MG63 (cell line): ENCODE measurements at regions not wholly inside any gene's neighbourhood (a gene's known extent, or its start where the extent isn't known, plus 50 kb on each side); places are given as distances from the start of the nearest gene placed in this dataset.

Source experiments
- DNase-seq: peaks from one replicate; pipeline ENCODE4 v3.0.0-alpha.2; 2020
- H3K27me3 ChIP-seq: fragments of 250-450 bp; sonication (Bioruptor Pico); 2 replicates; pipeline ENCODE4 v1.5.1; 2020; ENCODE audit warnings: mild to moderate bottlenecking, moderate library complexity
- H3K36me3 ChIP-seq: fragments of 250-450 bp; sonication (Bioruptor Pico); 2 replicates; pipeline ENCODE4 v1.5.1; 2020; ENCODE audit warnings: mild to moderate bottlenecking, moderate library complexity
- H3K4me3 ChIP-seq: fragments of 250-450 bp; sonication (Bioruptor Pico); 2 replicates; pipeline ENCODE4 v1.5.1; 2020; ENCODE audit warnings: mild to moderate bottlenecking, moderate library complexity
- H3K9me3 ChIP-seq: fragments of 250-450 bp; sonication (Bioruptor Pico); 2 replicates; pipeline ENCODE4 v1.5.1; 2020; ENCODE audit warnings: mild to moderate bottlenecking, moderate library complexity

DNA sequence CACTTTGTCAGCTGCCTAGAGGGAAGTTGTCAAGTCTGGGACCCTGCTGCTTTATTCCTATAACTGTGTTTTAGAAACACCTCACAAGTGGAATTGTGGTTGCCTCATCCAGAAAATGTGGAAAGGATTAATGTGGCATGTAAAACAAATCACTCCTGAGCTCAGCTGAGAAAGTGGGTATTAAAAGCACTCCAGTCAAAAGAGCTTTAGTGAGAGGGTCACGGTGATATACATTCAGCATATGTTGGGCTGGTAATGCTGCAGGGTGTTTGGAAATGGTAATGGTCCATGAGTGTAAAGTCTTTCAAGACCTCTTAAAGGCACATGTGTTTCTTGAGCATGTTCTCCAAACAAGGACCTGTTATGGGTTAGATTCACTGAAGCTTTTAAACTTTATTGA lies 318.2 kb upstream of the MEOX2 start:
- no peaks in the 10 kb centered on the region for H3K27me3 ChIP-seq
- DNase-seq = no peak
- H3K4me3 ChIP-seq = no peak overlapping the region
- no peaks in the 10 kb centered on the region for H3K36me3 ChIP-seq
- no peaks in the 10 kb centered on the region for H3K9me3 ChIP-seq

- H3K9me3 ChIP-seq = no peaks in the 10 kb centered on the region
- DNase-seq = no peak
- no peaks in the 10 kb centered on the region for H3K36me3 ChIP-seq
- H3K27me3 ChIP-seq = no peaks in the 10 kb centered on the region
- no peak overlapping the region for H3K4me3 ChIP-seq
Observed at GRCh38 chr7:16001477-16001876, 315.0 kb upstream of the MEOX2 start.

- no peaks in the 10 kb centered on the region for H3K27me3 ChIP-seq
- DNase-seq = no peak
- no peaks in the 10 kb centered on the region for H3K9me3 ChIP-seq
Observed at GRCh38 chr7:15998617-15999016, 312.1 kb upstream of the MEOX2 start.

GRCh38 chr7:15995027-15995426 lies 308.5 kb upstream of the MEOX2 start:
- no peaks in the 10 kb centered on the region for H3K9me3 ChIP-seq
- no peak for DNase-seq
- H3K36me3 ChIP-seq = no peaks in the 10 kb centered on the region
- H3K27me3 ChIP-seq = no peaks in the 10 kb centered on the region
- H3K4me3 ChIP-seq = no peak overlapping the region

More at GRCh38 chr7:15998617-15999016, 312.1 kb upstream of the MEOX2 start:
- no peaks in the 10 kb centered on the region for H3K36me3 ChIP-seq
- H3K4me3 ChIP-seq = no peak overlapping the region

DNA sequence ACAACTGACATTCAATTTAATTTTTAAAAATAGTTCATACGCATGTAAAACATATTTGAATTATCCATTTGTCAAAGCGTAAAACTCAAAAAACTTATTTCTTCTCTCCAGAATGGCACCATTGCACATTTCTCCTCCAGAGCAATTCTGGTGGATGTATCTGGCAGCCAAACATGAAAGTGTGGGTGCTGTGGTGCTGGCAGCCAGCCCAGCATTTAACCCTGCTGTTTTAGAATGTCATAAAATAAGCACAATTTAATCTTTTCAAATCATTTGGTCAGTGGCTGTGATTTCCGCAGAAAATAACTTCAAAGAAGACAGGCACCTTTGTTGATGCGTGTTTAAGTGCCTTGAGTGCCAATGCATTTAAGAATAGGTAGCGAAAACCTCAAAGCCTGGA lies 302.7 kb upstream of the MEOX2 start:
- no peak overlapping the region for H3K4me3 ChIP-seq
- H3K27me3 ChIP-seq = no peaks in the 10 kb centered on the region
- no peak for DNase-seq

GRCh38 chr7:15985587-15986384 lies 299.3 kb upstream of the MEOX2 start:
- Histone ChIP-seq H3K9me3 (no peaks in the 10 kb centered on the region), H3K27me3 (no peaks in the 10 kb centered on the region), H3K4me3 (no peak overlapping the region), H3K36me3 (no peaks in the 10 kb centered on the region)
- DNase-seq = no peak

More for the DNA sequence above, 302.7 kb upstream of the MEOX2 start:
- Histone ChIP-seq H3K36me3 (no peaks in the 10 kb centered on the region), H3K9me3 (no peaks in the 10 kb centered on the region)

DNA sequence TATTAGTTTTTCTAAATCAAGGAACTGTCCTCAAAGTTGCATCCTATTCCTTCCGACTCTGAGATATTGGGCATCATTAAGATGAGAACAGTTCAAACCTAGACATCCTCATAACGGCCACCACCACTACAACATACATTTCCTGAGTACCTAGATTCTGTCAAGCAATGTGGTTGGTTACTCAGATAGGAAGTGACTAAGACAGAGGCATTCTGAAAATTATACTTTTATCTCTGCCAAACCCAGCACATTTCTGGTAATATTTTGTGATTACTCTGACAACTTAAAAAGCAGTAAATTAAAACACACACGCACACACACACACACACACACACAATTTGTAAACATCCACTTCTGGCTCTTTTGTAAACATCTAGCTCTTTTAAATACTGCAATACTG lies 291.2 kb upstream of the MEOX2 start:
- Histone ChIP-seq H3K27me3 (no peaks in the 10 kb centered on the region), H3K36me3 (no peaks in the 10 kb centered on the region), H3K9me3 (no peaks in the 10 kb centered on the region), H3K4me3 (no peak overlapping the region)
- DNase-seq = no peak

DNA sequence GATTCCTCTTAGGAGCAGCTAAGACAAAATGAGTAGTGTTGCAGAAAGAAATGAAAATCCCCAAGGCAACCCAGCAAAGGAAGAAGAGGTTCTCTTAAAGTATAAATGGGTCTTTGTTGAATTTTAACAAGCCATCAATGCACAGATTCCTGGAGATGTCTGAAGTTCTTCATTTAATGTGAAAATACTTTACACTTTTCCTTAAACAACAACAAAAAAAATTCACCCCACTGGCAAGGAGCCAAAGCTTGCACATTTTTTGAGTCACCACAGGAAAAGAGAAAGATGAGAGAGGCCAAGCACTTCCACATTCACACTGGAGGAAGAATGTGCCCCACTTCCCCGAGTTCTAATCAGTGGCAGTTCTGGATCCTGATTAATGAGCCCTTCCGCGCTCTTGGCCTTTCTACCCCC lies 286.4 kb upstream of the MEOX2 start:
- peak; percentile 1 for DNase-seq
- no peaks in the 10 kb centered on the region for H3K9me3 ChIP-seq
- no peak overlapping the region for H3K4me3 ChIP-seq
- H3K27me3 ChIP-seq = no peaks in the 10 kb centered on the region
- no peaks in the 10 kb centered on the region for H3K36me3 ChIP-seq

DNA sequence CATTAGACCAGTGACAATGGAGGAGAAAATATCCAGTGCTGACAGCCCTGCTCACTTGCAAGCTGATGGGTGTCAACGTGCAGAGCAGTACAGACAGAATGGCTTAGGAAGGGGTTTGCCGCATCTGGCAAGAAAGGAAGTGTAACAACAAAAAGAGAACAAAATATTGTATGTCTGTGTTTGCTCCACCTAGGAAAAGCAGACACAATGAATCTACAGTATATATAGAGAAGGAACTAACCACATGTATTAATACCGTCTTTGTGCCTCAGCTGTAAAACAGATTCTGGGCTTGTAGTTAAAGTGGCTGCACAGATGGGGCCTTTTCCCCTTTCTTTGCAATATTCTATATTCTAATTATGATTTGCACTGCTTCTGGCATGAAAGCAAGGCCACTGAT lies 281.1 kb upstream of the MEOX2 start:
- H3K9me3 ChIP-seq = no peaks in the 10 kb centered on the region
- H3K36me3 ChIP-seq = no peaks in the 10 kb centered on the region
- DNase-seq = no peak
- H3K4me3 ChIP-seq = no peak overlapping the region
- H3K27me3 ChIP-seq = no peaks in the 10 kb centered on the region

DNA sequence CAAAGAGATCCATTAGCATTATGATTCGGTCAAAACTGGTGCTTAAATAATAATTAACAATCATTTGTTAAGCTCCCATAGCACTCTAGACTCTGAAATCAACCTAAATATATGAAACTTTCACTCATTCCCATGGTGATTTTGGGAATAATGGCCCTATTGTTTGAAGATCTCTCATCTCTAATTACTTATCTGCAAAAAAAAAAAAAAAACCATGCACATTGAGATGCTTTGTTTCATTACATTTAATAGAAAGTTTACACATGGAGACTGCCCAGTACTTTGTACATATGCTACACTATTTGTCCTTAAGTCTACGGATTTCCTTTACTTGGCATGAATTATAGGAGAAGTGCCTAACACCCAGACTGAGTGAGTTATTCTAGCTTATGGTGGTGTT lies 280.6 kb upstream of the MEOX2 start:
- no peak overlapping the region for H3K4me3 ChIP-seq
- H3K9me3 ChIP-seq = no peaks in the 10 kb centered on the region
- no peaks in the 10 kb centered on the region for H3K27me3 ChIP-seq
- no peak for DNase-seq
- no peaks in the 10 kb centered on the region for H3K36me3 ChIP-seq

DNA sequence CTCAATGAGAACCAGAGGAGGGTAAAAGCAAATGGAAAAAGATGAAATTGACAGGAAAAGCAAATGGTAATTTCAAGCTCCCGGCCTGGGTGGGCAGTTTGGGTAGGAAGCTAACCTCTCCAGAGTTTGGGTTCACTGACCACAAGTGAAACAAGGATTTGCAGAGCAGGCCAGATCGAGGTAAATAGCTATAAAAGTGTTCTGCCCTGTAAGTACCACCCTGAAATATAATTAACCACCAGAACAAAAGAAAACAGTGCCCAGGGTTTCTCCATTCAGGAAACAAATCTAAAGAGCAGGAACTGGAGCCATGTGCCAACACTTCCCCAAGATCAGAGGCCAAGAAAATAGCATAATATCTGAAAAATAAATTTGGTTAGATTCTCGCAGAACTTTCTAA lies 276.7 kb upstream of the MEOX2 start:
- Histone ChIP-seq H3K4me3 (no peak overlapping the region), H3K9me3 (no peaks in the 10 kb centered on the region), H3K27me3 (no peaks in the 10 kb centered on the region), H3K36me3 (no peaks in the 10 kb centered on the region)
- no peak for DNase-seq

DNA sequence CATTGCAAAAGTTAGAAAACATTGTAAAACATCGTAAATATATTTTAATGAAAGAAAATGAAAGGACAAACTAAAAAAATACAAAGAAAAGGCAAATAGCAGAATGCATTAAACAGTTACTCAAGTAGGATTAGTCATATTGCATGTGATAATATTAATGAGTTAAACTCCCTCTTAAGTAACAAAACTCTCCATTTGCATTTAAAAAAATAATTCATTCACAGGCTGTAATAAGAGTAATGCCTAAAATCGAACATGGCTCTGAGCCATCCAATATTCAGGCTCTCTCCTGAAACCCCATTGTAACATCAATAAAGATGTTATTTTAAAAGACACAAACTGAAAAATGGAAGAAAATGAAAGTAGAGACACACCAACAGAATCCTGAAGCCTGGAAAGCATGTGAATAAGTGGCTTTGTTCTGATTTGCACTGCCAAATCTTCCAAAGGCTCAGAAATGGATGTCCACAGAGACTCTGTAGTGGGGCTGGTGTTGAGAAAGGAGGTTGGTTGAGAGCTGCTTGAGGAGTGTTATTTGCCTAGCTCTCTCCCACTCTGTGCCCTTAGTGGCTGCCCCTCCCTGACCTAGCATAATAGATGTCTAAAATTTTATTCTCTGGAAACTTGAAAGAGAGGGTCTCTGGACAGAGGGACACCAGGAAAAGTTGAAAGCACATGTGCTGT lies 268.3 kb upstream of the MEOX2 start:
- DNase-seq = no peak
- Histone ChIP-seq H3K36me3 (no peaks in the 10 kb centered on the region), H3K27me3 (no peaks in the 10 kb centered on the region), H3K4me3 (no peak overlapping the region), H3K9me3 (no peaks in the 10 kb centered on the region)

DNA sequence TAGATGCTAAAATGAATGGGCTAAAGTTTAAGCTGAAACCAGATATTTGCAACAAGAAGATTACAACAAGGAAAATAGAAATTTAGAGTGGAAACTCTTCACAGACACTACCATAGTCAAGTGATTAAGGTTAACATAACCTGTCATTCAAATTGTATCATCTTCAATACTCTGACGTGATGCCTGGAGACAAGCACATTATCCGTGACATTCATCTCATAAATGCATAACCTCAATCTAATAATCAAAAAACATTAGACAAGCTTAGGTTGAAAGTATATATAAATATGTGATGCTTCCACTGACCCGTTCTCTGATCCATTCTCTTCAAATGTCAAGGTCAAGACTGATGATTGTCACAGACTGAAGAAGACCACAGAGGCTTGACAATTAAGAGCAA lies 263.8 kb upstream of the MEOX2 start:
- H3K4me3 ChIP-seq = no peak overlapping the region
- H3K27me3 ChIP-seq = no peaks in the 10 kb centered on the region
- no peaks in the 10 kb centered on the region for H3K9me3 ChIP-seq
- no peaks in the 10 kb centered on the region for H3K36me3 ChIP-seq
- DNase-seq = no peak

DNA sequence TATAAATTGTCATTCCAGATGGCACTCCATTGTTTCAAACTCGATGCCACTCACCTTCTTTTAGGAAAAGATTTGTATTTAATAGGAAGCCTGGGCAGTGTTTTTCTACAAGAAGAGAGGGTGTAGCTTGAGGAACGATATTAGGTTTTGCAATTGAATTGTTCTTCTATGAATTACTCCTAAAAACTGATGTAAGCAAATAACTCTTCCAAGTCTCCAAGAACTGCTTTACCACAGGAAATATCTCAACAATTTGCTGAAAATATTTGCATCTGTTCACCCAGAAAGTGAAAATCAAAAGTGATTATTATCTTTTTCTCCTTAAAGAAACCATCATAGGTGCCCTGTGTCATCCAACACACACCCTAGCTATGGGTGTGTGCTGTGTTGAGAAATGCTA lies 261.3 kb upstream of the MEOX2 start:
- Histone ChIP-seq H3K4me3 (no peak overlapping the region), H3K27me3 (no peaks in the 10 kb centered on the region), H3K36me3 (no peaks in the 10 kb centered on the region), H3K9me3 (no peaks in the 10 kb centered on the region)
- DNase-seq = no peak

- no peak for DNase-seq
- no peaks in the 10 kb centered on the region for H3K9me3 ChIP-seq
- H3K36me3 ChIP-seq = no peaks in the 10 kb centered on the region
- no peak overlapping the region for H3K4me3 ChIP-seq
- H3K27me3 ChIP-seq = no peaks in the 10 kb centered on the region
Observed at GRCh38 chr7:15938115-15938514, 251.6 kb upstream of the MEOX2 start.

DNA sequence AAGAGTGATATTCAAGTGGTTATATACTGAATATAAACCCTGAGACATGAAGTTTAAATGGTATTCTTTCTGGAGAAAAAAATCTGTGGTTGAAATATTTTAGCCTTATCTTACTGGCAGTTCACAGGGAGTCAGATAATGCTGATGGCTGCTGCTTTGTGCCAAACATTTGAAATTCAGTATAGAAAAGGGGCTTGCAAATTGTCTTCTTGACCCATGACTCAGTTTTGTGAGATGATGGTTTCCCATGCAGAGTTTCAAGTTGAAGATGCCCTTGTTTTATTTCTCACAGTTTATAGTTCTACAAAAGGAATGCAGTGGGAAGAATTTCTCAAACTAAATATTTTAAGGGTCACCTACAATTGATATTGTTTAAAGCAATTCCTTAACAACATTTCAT lies 251.1 kb upstream of the MEOX2 start:
- Histone ChIP-seq H3K36me3 (no peaks in the 10 kb centered on the region), H3K27me3 (no peaks in the 10 kb centered on the region), H3K4me3 (no peak overlapping the region), H3K9me3 (no peaks in the 10 kb centered on the region)
- DNase-seq = no peak

GRCh38 chr7:15936991-15937390 lies 250.5 kb upstream of the MEOX2 start:
- no peak for DNase-seq
- Histone ChIP-seq H3K27me3 (no peaks in the 10 kb centered on the region), H3K36me3 (no peaks in the 10 kb centered on the region), H3K4me3 (no peak overlapping the region), H3K9me3 (no peaks in the 10 kb centered on the region)

DNA sequence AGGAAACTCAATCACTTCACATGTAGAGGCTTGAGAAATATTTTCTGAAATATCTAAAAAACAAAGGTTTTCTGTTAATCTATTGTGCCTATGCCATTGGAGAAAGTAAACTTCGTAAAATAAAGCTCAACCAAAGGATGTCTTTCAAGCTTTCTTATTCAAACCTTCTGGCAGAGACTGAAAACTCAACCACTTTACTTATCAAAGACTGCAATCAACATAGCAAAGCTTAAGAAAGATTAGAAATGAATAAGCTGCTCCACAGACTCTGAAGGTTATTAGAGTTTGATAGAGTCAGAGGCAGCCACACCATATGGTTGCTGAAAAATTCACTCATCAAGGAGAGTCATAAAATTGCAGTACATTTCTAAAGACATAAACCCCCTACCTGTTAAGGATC lies 245.8 kb upstream of the MEOX2 start:
- peaks cover 5% of the 10 kb centered on the region; the same call in 1 of the 2 replicates for H3K9me3 ChIP-seq
- H3K27me3 ChIP-seq = no peaks in the 10 kb centered on the region
- no peak for DNase-seq
- no peak overlapping the region for H3K4me3 ChIP-seq
- no peaks in the 10 kb centered on the region for H3K36me3 ChIP-seq
